ENCODE measurements at regions not wholly inside any gene's neighbourhood (a gene's known extent, or its start where the extent isn't known, plus 50 kb on each side); places are given as distances from the start of the nearest gene placed in this dataset.

DNA sequence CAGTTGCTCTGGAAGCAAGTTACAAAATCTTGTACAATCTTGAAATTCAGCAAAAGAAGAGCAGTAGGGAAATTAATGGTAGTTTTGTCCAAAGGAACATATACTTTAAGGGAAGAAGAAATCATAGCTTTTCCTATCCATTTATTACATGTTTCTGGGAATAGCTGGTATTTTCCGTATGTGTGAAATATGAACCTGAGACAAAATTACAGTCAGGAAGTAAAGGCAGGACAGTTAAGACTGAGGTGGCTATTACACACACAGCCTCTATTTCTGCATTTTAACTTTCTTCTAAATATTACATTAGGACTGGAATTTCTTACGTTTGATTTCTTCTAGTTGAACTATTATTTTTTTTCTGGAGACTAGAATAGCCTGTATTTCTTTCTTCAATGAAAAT, 1197.3 kb downstream of the SORCS3 start:
- peak overlapping the region; percentile 51 for H3K4me3 ChIP-seq (replicated peaks; ENCODE audit: low read depth, low read length)
- DNase-seq (ENCODE audit: low read depth): no peak
- TF ChIP-seq CTCF (IDR thresholded peaks at IDR 0.05; ENCODE audit: low read length, missing control alignments): no peak

- H3K4me3 ChIP-seq (replicated peaks; ENCODE audit: low read depth, low read length): peak overlapping the region; percentile 51
- DNase-seq (ENCODE audit: low read depth): peak; percentile 39
- no peak for TF ChIP-seq CTCF (IDR thresholded peaks at IDR 0.05; ENCODE audit: low read length, missing control alignments)
These were observed 1196.9 kb downstream of the SORCS3 start for GRCh38 chr10:105837951-105838350.

DNA sequence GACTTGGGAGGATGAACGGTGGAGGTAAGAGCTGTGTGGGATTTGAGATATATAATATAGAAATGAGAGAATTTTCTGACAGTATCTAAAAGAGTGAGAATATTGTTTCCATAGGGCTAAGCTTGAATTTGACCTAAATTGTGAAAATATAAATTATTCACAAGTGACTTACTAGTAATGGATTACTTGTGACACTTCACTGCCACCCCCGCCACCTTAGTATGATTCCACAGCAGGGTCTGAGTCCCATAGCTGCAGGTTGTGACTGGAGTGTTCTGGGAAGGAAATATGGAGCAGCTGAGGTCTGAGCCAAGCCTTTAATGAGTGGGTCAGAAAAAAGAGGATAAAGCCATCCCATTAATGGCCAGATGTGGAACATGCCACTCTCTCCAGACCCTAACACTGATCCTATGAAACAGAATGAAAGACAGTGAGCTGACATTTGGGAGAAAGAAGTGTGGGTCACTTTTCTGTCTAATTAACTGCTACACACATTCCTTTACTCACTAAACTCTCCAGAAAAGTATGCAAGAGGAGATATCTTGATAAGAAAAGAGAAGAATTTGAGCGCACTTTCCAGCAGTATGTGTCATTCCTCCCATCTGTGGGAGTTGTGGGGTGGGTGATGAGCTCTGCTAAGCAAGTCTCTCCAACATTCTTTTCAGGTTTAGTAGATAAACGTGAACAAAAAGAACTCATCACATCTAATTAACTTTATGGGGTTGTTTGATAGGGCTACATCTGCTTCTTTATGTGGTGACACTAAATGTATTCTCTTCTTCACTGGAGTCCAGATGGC, 1193.4 kb downstream of the SORCS3 start:
- H3K4me3 ChIP-seq (replicated peaks; ENCODE audit: low read depth, low read length): no peak overlapping the region
- no peak for TF ChIP-seq CTCF (IDR thresholded peaks at IDR 0.05; ENCODE audit: low read length, missing control alignments)
- peak; percentile 7 for DNase-seq (ENCODE audit: low read depth)

- H3K4me3 ChIP-seq (replicated peaks; ENCODE audit: low read depth, low read length): no peak overlapping the region
- no peak for DNase-seq (ENCODE audit: low read depth)
- no peak for TF ChIP-seq CTCF (IDR thresholded peaks at IDR 0.05; ENCODE audit: low read length, missing control alignments)
These were observed 1186.0 kb downstream of the SORCS3 start for GRCh38 chr10:105827133-105827532.

DNA sequence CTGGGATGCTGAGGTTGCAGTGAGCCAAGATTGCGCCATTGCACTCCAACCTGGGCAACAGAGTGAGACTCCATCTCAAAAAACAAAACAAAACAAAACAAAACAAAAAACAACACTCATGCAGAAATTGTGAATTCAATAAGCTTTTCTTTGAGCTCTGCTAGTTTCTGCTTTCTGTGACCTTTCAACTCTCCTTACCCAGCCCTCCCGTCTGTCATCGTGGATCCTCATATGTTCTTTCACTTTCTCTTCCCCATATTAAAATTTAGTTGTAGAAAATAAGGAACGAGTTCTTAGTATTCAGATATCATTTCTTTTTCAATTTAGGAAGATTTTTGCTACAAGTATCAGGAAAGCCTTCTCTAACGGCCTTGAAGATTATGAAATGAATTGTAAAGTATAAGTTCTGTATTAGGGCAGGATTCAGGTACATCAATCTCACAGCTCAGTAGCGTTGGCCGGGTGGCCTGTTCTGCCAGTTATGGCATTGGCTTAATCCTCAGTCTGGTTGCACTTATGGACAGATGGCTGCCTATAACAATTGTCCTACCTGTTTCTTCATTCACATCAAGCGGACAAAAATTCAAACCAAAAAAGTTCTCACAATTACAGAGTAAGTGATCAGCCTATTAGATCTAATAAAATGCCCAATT, 1167.0 kb downstream of the SORCS3 start:
- TF ChIP-seq CTCF (IDR thresholded peaks at IDR 0.05; ENCODE audit: low read length, missing control alignments): no peak
- DNase-seq (ENCODE audit: low read depth): no peak

DNA sequence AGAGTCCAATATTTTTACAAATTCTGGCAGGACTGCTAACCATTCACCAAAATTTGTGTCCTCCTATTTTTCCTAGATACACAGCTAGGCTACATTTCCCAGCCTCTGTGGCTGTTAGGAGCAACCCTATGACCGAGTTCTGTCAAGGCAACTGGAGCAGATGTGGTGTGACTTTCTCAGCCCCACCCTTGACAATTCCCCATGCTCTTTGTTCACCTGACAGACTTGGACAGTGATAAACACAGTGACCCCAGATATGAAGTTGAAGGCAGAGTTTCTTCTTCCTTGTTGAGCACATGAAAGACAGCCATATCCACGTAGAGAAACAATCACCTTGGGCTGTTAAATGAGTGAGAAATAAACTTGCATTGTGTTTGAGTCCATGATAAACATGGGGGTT, 1162.1 kb downstream of the SORCS3 start:
- no peak overlapping the region for H3K4me3 ChIP-seq (replicated peaks; ENCODE audit: low read depth, low read length)
- no peak for TF ChIP-seq CTCF (IDR thresholded peaks at IDR 0.05; ENCODE audit: low read length, missing control alignments)
- DNase-seq (ENCODE audit: low read depth): no peak

More for the DNA sequence above, 1167.0 kb downstream of the SORCS3 start:
- no peak overlapping the region for H3K4me3 ChIP-seq (replicated peaks; ENCODE audit: low read depth, low read length)
